Spinal cord (tissue), 9 donors: ENCODE measurements at regions not wholly inside any gene's neighbourhood (a gene's known extent, or its start where the extent isn't known, plus 50 kb on each side); places are given as distances from the start of the nearest gene placed in this dataset.

Source experiments
- DNase-seq, 6 donors: peaks; one replicate each; pipeline versions ENCODE4 v3.0.0 to v3.0.0-alpha.2; 2013 to 2015; ENCODE audit warnings: low spot score in 6 of 6, low read depth in 4 of 6
- H3K27ac ChIP-seq: one replicate; pipeline ENCODE4 v1.5.1; 2013; ENCODE audit warnings: low read depth, low read length, control low read depth
- H3K27me3 ChIP-seq: one replicate; pipeline ENCODE4 v1.6.1; 2013; ENCODE audit warnings: low read length; ENCODE audit not compliant: control insufficient read depth, insufficient read depth
- H3K36me3 ChIP-seq: one replicate; pipeline ENCODE4 v1.6.1; 2013; ENCODE audit warnings: low read length; ENCODE audit not compliant: control insufficient read depth, insufficient read depth
- H3K4me1 ChIP-seq: one replicate; pipeline ENCODE4 v1.6.1; 2013; ENCODE audit warnings: low read length; ENCODE audit not compliant: control insufficient read depth, insufficient read depth
- H3K4me3 ChIP-seq: one replicate; pipeline ENCODE4 v1.5.1; 2013; ENCODE audit warnings: low read depth, low read length, control low read depth
- H3K9me3 ChIP-seq: one replicate; pipeline ENCODE4 v1.6.1; 2013; ENCODE audit warnings: low read length; ENCODE audit not compliant: control insufficient read depth, insufficient read depth
- WGBS: methylation state at CpG from one replicate; pipeline ENCODE4 v1.1.5; 2013; ENCODE audit warnings: missing lambda C conversion rate; ENCODE audit not compliant: insufficient coverage; 5-methylcytosine and 5-hydroxymethylcytosine counted together
- donor health status: healthy.

DNA sequence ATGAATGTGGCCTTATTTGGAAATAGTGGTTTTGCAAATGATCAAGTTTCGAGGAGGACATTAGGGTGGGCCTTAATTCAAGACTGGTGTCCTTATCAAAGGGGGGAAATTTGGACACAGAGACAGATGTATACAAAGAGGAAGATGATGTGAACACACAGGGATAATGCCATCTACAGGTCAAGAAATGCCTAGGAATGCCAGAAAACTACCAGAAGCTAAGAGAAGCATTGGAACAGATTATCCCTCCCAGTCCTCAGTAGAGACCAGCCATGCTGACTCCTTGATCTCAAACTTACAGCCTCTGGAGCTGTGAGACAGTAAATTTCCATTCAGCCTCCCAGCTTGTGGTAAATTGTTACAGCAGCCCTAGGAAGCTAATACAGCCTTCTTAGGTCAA is 151.4 kb downstream of the PTGER3 start:
- H3K4me1 ChIP-seq: no peaks in the 10 kb centered on the region
- no peak for DNase-seq
- H3K27me3 ChIP-seq: no peaks in the 10 kb centered on the region
- no peaks in the 10 kb centered on the region for H3K36me3 ChIP-seq
- 87% methylated on average over 1 of the region's 1 CpG for WGBS
- no peaks in the 10 kb centered on the region for H3K9me3 ChIP-seq
- H3K4me3 ChIP-seq: no peak overlapping the region
- H3K27ac ChIP-seq: no peak overlapping the region

DNA sequence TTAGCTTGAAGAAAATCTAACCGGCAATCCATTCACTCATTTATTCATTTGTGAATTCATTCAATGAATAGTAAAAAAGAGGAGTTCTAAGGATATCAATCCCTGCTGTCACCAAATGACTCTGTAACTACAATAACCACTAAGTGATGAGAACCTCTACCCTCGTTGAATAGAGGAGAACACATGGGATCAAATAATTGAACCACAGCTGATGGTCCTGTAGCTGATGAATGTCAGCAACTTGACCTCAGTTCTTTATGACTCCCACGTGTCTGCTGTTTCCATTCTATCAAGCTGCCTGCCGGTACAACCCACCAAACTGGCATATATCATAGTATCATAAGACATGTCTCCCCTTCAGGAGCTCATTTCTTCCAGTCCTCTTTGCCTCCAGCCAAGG is 150.3 kb downstream of the PTGER3 start:
- H3K27me3 ChIP-seq: no peaks in the 10 kb centered on the region
- H3K4me1 ChIP-seq: no peaks in the 10 kb centered on the region
- no peak for DNase-seq
- 48% methylated on average over 2 of the region's 4 CpGs for WGBS
- H3K36me3 ChIP-seq: no peaks in the 10 kb centered on the region
- no peak overlapping the region for H3K4me3 ChIP-seq
- no peak overlapping the region for H3K27ac ChIP-seq
- H3K9me3 ChIP-seq: no peaks in the 10 kb centered on the region

DNA sequence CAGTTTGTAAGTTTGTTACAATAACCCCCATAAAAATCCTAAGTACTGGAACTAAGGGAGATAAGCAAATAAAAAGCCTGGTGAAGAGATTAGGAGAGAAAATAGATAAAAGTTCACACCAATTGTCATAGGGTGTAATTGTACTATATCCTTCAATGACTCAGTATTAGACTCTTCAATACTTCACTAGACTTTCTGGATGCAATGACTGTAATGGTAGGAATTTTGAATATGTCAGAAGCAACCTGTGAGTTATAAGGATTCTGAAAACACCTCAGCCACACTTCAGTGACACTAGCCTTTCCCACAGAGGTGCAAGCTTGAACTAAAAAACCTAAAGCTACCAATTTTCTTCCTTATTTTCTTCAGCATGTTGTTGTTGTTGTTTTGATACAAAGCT is 147.9 kb downstream of the PTGER3 start:
- H3K4me3 ChIP-seq: no peak overlapping the region

DNA sequence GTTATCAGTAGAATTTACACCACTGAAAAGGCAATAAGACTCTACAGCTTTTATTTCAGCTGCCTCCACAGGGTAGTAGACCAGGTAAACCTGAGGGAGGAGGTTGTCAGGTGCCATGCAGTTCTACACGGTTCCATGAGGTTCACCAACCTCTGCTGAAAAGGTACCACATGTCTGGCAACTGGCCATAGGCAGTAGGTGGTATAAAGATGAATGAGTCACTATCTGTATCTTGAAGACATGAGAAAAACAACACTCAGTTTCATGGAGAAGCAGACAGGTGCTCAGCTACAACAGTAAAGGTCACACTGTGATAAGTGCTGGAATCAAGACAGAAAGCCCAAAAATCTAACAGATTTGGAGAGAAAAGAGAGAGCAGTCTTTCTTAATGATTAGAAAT is 145.4 kb downstream of the PTGER3 start:
- DNase-seq: no peak
- H3K27ac ChIP-seq: no peak overlapping the region
- no peaks in the 10 kb centered on the region for H3K27me3 ChIP-seq
- H3K4me3 ChIP-seq: no peak overlapping the region
- H3K9me3 ChIP-seq: no peaks in the 10 kb centered on the region
- H3K36me3 ChIP-seq: no peaks in the 10 kb centered on the region
- 92% methylated on average over 1 of the region's 1 CpG for WGBS
- H3K4me1 ChIP-seq: no peaks in the 10 kb centered on the region

More for the DNA sequence above, 147.9 kb downstream of the PTGER3 start:
- Histone ChIP-seq H3K9me3 (no peaks in the 10 kb centered on the region), H3K27ac (no peak overlapping the region), H3K4me1 (no peaks in the 10 kb centered on the region), H3K36me3 (no peaks in the 10 kb centered on the region), H3K27me3 (no peaks in the 10 kb centered on the region)
- DNase-seq: no peak

DNA sequence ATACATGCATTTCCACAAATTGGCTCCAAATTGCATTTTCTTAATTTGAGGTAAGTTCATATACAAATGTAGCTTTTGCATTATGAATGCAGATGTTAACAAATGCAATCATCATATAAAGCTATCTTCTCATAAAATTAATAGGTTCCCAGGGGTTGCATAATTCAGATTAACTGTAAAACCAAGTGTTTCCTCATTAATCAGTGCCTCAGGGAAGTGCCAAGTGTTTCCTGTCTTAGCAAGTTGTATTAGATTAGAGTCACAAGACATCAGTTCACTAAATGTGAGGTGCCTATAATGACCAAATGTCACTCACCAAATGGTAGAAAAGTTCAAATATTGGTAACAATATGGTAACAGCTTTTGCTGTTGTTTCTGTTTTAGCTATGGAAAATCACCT is 140.8 kb downstream of the PTGER3 start:
- Histone ChIP-seq H3K36me3 (no peaks in the 10 kb centered on the region), H3K4me1 (no peaks in the 10 kb centered on the region), H3K27ac (no peak overlapping the region), H3K9me3 (no peaks in the 10 kb centered on the region), H3K4me3 (no peak overlapping the region), H3K27me3 (no peaks in the 10 kb centered on the region)
- no peak for DNase-seq

DNA sequence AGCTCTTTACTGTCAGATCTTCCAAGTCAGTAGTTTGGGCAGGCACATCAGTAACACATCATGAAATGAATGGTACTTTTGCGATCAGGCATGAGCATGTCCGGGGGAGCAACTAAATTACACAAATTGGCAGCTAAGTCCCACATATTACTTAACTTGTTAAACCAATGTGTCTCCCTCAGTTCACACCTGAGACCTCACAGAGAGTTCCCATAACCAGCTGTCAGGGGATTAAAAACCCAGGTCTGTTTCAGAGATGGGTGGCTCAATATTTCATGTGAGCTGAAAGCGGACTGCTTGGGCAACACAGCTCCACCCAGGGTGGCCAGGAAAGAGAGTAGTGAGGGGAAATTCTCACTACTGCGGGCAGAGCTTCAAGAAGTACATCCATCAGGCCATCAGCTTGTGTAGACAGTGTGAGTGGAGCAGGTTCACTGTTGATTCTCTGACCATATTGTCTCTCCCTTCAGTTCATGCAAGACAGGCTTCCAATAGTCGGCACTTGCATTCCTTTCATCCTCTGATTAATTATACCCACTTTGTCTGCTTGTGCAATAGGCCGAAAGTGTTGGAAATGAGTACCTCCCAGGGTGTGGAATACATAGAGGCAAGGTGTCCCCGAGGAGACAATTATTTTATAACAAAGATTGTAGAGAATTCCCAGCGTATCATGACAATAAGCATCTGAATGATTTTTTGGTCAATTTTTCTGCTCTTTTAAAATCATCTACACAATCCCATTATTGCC is 139.9 kb downstream of the PTGER3 start:
- Histone ChIP-seq H3K27me3 (no peaks in the 10 kb centered on the region), H3K4me3 (no peak overlapping the region), H3K27ac (no peak overlapping the region), H3K4me1 (no peaks in the 10 kb centered on the region), H3K36me3 (no peaks in the 10 kb centered on the region), H3K9me3 (no peaks in the 10 kb centered on the region)
- no peak for DNase-seq
- WGBS: 82% methylated on average over 3 of the region's 8 CpGs

DNA sequence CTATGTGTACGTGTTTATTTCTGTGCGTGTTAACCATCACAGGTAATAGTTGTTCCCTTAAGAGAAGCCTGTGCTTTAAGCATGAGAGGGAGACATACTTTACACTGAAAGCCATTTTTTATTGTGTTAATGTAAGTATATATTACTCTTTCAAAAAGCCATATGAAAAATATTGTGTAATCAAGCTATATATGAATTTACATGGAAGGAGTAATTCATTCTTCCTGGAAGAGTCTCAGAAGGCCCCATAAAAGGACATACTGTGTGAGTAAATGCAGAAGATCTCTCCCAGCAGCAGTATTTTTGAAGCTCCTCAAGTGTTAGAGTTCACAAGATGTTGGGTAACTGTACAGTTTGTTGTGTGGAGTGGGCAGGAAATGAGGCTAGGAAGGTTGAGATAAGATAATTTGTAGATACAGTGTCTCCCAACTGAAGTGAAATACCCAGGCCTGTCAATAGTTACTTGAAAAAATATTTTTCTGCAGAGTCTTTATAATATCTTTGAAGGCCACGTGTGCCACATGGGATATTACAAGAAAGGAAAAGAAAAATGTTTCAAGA is 138.3 kb downstream of the PTGER3 start:
- Histone ChIP-seq H3K4me3 (no peak overlapping the region), H3K36me3 (no peaks in the 10 kb centered on the region), H3K4me1 (no peaks in the 10 kb centered on the region), H3K27me3 (no peaks in the 10 kb centered on the region), H3K27ac (no peak overlapping the region), H3K9me3 (no peaks in the 10 kb centered on the region)
- DNase-seq: no peak
- no CpG with 5 or more reads among the region's 3 CpGs for WGBS

DNA sequence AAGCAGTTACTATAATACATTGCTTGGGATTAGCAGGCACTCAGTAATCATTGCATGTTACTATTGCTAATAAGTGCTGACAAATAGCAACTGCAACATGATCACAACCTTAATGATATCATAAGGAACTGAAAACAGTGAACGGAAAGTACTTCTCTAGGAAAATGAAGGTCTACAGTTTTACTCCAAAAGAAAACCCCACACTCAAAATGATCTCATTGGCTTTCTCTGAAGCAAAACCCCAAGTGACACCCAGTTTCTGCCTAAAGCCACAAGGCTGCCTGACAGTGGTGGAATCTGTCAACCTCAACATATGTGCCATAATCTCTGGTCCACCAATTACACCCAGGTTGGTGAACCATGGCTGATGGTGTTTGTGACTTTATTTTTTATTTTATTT is 137.6 kb downstream of the PTGER3 start:
- H3K9me3 ChIP-seq: no peaks in the 10 kb centered on the region
- no CpG with 5 or more reads among the region's 1 CpG for WGBS
- H3K36me3 ChIP-seq: no peaks in the 10 kb centered on the region
- no peak overlapping the region for H3K4me3 ChIP-seq
- no peaks in the 10 kb centered on the region for H3K27me3 ChIP-seq
- H3K4me1 ChIP-seq: no peaks in the 10 kb centered on the region
- no peak for DNase-seq
- no peak overlapping the region for H3K27ac ChIP-seq

DNA sequence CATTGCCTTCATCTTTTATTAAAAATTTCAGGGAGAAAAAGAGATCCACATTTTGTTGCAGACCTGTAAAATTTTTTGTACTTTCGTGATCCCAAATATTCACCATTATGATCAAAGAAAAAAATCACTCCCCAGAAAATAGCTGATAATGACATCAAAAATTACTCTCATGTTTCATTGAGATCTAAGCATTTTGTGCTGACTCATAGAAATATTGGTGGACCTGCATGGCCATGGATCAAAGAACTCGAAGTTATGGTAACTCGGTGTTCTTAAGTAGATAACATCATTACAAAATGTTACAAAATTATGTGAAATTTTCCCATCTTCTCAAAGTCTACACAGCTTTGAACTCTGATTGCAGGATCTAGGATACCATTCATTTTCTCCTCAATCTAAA is 135.8 kb downstream of the PTGER3 start:
- Histone ChIP-seq H3K36me3 (no peaks in the 10 kb centered on the region), H3K27me3 (no peaks in the 10 kb centered on the region), H3K4me3 (no peak overlapping the region), H3K9me3 (no peaks in the 10 kb centered on the region), H3K4me1 (no peaks in the 10 kb centered on the region), H3K27ac (no peak overlapping the region)
- DNase-seq: no peak
- no CpG with 5 or more reads among the region's 3 CpGs for WGBS

DNA sequence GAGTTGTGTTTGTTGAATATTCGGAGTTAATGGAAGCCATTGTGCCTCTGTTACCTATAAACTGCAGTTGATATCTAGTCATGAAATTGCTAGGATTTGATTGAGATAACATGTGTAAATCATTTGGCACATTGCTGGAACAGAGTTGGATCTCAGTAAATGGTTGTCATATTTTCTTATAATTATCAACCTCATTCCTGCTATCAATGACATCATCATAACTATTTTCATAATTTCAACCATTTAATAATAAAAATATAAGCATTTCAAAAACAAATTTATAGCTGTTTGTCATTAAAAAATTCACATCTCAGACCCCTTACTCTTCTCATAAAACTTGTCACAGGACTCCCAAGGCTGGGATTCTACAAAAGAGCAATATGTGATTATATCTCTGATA is 133.4 kb downstream of the PTGER3 start:
- H3K27me3 ChIP-seq: no peaks in the 10 kb centered on the region
- WGBS: no CpG with 5 or more reads among the region's 1 CpG
- no peaks in the 10 kb centered on the region for H3K9me3 ChIP-seq
- H3K27ac ChIP-seq: no peak overlapping the region
- no peak overlapping the region for H3K4me3 ChIP-seq
- H3K4me1 ChIP-seq: no peaks in the 10 kb centered on the region
- no peak for DNase-seq
- no peaks in the 10 kb centered on the region for H3K36me3 ChIP-seq
